IMR-90 (cell line): ENCODE measurements at regions not wholly inside any gene's neighbourhood (a gene's known extent, or its start where the extent isn't known, plus 50 kb on each side); places are given as distances from the start of the nearest gene placed in this dataset.

Experiments used
- ATAC-seq: fragments of 200-7000 bp; cut with Tn5 transposase; 2 replicates; pipeline ENCODE4 v1.9.1; 2020; ENCODE audit warnings: low read depth, mild to moderate bottlenecking, moderate library complexity
- BruUV-seq: library from RNA; stranded (reverse); fragments of 400-500 nt; replicated peaks from 2 replicates; lab custom pipeline; 2021; lab: Mats Ljungman, UMichigan
- CTCF ChIA-PET: fragments of 300-600 bp; formaldehyde crosslinking; extraction: SDS; loops from one replicate; lab custom pipeline; 2021; ENCODE audit warnings: antibody characterized with exemption; lab: Yijun Ruan, JAX
- POLR2A ChIA-PET: fragments of 300-600 bp; sonication (Branson Sonifier 250); formaldehyde crosslinking; loops from one replicate; lab custom pipeline; 2022; ENCODE audit warnings: antibody characterized with exemption; ENCODE audit not compliant: unreplicated experiment; lab: Charles Lee
- DNase-seq: peaks from one replicate; pipeline ENCODE4 v3.0.0; 2013
- H2AFZ ChIP-seq: replicated peaks from 2 replicates; pipeline ENCODE3; 2013; ENCODE audit warnings: low read length, mild to moderate bottlenecking; ENCODE audit not compliant: poor library complexity
- H2AK5ac ChIP-seq: 2 replicates; pipeline ENCODE4 v1.6.1; 2013; ENCODE audit warnings: low read depth, low read length, inconsistent platforms
- H2AK9ac ChIP-seq: replicated peaks from 2 replicates; pipeline ENCODE3; 2013; ENCODE audit warnings: mild to moderate bottlenecking, low read depth, low read length, moderate library complexity; ENCODE audit not compliant: poor library complexity
- H2BK120ac ChIP-seq: 2 replicates; pipeline ENCODE4 v1.6.1; 2013; ENCODE audit warnings: low read depth, low read length, inconsistent platforms
- H2BK15ac ChIP-seq: 3 replicates; pipeline ENCODE4 v1.6.1; 2013; ENCODE audit warnings: low read depth, low read length, inconsistent platforms
- H2BK20ac ChIP-seq: 2 replicates; pipeline ENCODE4 v1.6.1; 2013; ENCODE audit warnings: low read depth, mild to moderate bottlenecking, inconsistent platforms, low read length, moderate library complexity
- H2BK5ac ChIP-seq: 2 replicates; pipeline ENCODE4 v1.6.1; 2013; ENCODE audit warnings: mild to moderate bottlenecking, low read depth, low read length, inconsistent platforms; ENCODE audit not compliant: poor library complexity, severe bottlenecking
- H3K14ac ChIP-seq: replicated peaks from 2 replicates; pipeline ENCODE4 v1.6.1; 2013; ENCODE audit warnings: low read depth, low read length, inconsistent platforms
- H3K18ac ChIP-seq: 2 replicates; pipeline ENCODE4 v1.6.1; 2013; ENCODE audit warnings: low read depth, low read length, control low read depth
- H3K23ac ChIP-seq: 2 replicates; pipeline ENCODE4 v1.6.1; 2013; ENCODE audit warnings: low read depth, low read length, inconsistent platforms
- H3K27ac ChIP-seq: 2 replicates; pipeline ENCODE4 v1.5.1; 2013; ENCODE audit warnings: mild to moderate bottlenecking, control low read depth, low read length; ENCODE audit not compliant: insufficient read depth
- H3K27me3 ChIP-seq: 2 replicates; pipeline ENCODE4 v1.6.1; 2013; ENCODE audit warnings: low read length; ENCODE audit not compliant: control insufficient read depth, insufficient read depth
- H3K36me3 ChIP-seq: 2 replicates; pipeline ENCODE4 v1.6.1; 2013; ENCODE audit warnings: low read length, mixed read lengths; ENCODE audit not compliant: control insufficient read depth, insufficient read depth
- H3K4ac ChIP-seq: 2 replicates; pipeline ENCODE4 v1.6.1; 2013; ENCODE audit warnings: low read depth, low read length, inconsistent platforms
- H3K4me1 ChIP-seq: 2 replicates; pipeline ENCODE4 v1.6.1; 2013; ENCODE audit warnings: low read length, mixed read lengths; ENCODE audit not compliant: control insufficient read depth, insufficient read depth
- H3K4me2 ChIP-seq: 2 replicates; pipeline ENCODE4 v1.6.1; 2013; ENCODE audit warnings: low read depth, mild to moderate bottlenecking, control low read depth, low read length, moderate library complexity
- H3K4me3 ChIP-seq: 2 replicates; pipeline ENCODE4 v1.5.1; 2013; ENCODE audit warnings: low read depth, mild to moderate bottlenecking, control low read depth, low read length, moderate library complexity; ENCODE audit not compliant: insufficient read depth
- H3K56ac ChIP-seq: 2 replicates; pipeline ENCODE4 v1.6.1; 2013; ENCODE audit warnings: low read length, inconsistent platforms; ENCODE audit not compliant: insufficient read depth; ENCODE audit errors: extremely low read depth
- H3K79me1 ChIP-seq, 2 experiments: 2 replicates each; pipeline ENCODE4 v1.6.1; 2013; ENCODE audit warnings: low read length in 2 of 2, inconsistent platforms in 1 of 2, low read depth in 1 of 2
- H3K9ac ChIP-seq: 2 replicates; pipeline ENCODE4 v1.6.1; 2013; ENCODE audit warnings: low read depth, low read length, control low read depth
- H3K9me1 ChIP-seq: 2 replicates; pipeline ENCODE4 v1.6.1; 2013; ENCODE audit warnings: low read length, inconsistent platforms; ENCODE audit not compliant: insufficient read depth
- H3K9me3 ChIP-seq: 2 replicates; pipeline ENCODE4 v1.6.1; 2013; ENCODE audit warnings: low read length; ENCODE audit not compliant: control insufficient read depth, insufficient read depth
- H4K20me1 ChIP-seq: 2 replicates; pipeline ENCODE4 v1.6.1; 2013; ENCODE audit warnings: low read length, inconsistent platforms; ENCODE audit not compliant: insufficient read depth
- H4K5ac ChIP-seq: 2 replicates; pipeline ENCODE4 v1.6.1; 2013; ENCODE audit warnings: mild to moderate bottlenecking, low read depth, low read length, control low read depth
- H4K8ac ChIP-seq, 2 experiments: 2 replicates each; pipeline ENCODE4 v1.6.1; 2013; ENCODE audit warnings: low read depth in 2 of 2, low read length in 2 of 2, control low read depth in 1 of 2, inconsistent platforms in 1 of 2
- H4K91ac ChIP-seq: 2 replicates; pipeline ENCODE4 v1.6.1; 2013; ENCODE audit warnings: low read depth, low read length, inconsistent platforms; ENCODE audit not compliant: insufficient read depth
- BHLHE40 ChIP-seq: fragments of 150-350 bp; IDR thresholded peaks from 2 replicates; pipeline ENCODE4 v1.6.1; 2016; ENCODE audit warnings: mild to moderate bottlenecking, low read depth, low read length
- CHD1 ChIP-seq: IDR thresholded peaks from 2 replicates; pipeline ENCODE4 v1.6.1; 2012; ENCODE audit warnings: low read depth, low read length, improper control_type of control experiment
- CTCF ChIP-seq: conservative IDR thresholded peaks from 2 replicates; pipeline ENCODE4 v1.5.1; 2012; ENCODE audit warnings: mild to moderate bottlenecking, low read depth, low read length, improper control_type of control experiment
- ELK1 ChIP-seq: fragments of 150-350 bp; IDR thresholded peaks from 2 replicates; pipeline ENCODE4 v1.6.1; 2016; ENCODE audit warnings: low read depth, mild to moderate bottlenecking, low read length, moderate library complexity, borderline replicate concordance
- MAFK ChIP-seq: IDR thresholded peaks from 2 replicates; pipeline ENCODE4 v1.6.1; 2012; ENCODE audit warnings: low read depth, low read length, improper control_type of control experiment
- MAZ ChIP-seq: IDR thresholded peaks from 2 replicates; pipeline ENCODE4 v1.6.1; 2012; ENCODE audit warnings: low read depth, mild to moderate bottlenecking, low read length, improper control_type of control experiment, moderate library complexity, borderline replicate concordance
- NFE2L2 ChIP-seq: fragments of 150-350 bp; IDR thresholded peaks from 2 replicates; pipeline ENCODE4 v1.6.1; 2016; ENCODE audit warnings: low read depth, mild to moderate bottlenecking, low read length
- POLR2A ChIP-seq: IDR thresholded peaks from 2 replicates; pipeline ENCODE4 v1.6.1; 2012; ENCODE audit warnings: mild to moderate bottlenecking, low read depth, low read length
- RAD21 ChIP-seq: IDR thresholded peaks from 2 replicates; pipeline ENCODE4 v1.6.1; 2012; ENCODE audit warnings: low read length, improper control_type of control experiment
- RCOR1 ChIP-seq: IDR thresholded peaks from 2 replicates; pipeline ENCODE4 v1.6.1; 2012; ENCODE audit warnings: mild to moderate bottlenecking, low read length, improper control_type of control experiment; ENCODE audit not compliant: insufficient replicate concordance
- RFX5 ChIP-seq: IDR thresholded peaks from 2 replicates; pipeline ENCODE4 v1.8.0; 2012; ENCODE audit warnings: low read depth, mild to moderate bottlenecking, low read length, moderate library complexity
- SMC3 ChIP-seq: fragments of 150-350 bp; IDR thresholded peaks from 2 replicates; pipeline ENCODE4 v1.6.1; 2016; ENCODE audit warnings: low read depth, mild to moderate bottlenecking, antibody characterized with exemption, low read length, moderate library complexity
- WGBS, 2 experiments: methylation state at CpG; one replicate each; pipeline versions ENCODE4 v1.1.5 to v1.1.7; 2013; ENCODE audit warnings: missing lambda C conversion rate in 2 of 2; ENCODE audit not compliant: insufficient read length in 1 of 2; ENCODE audit errors: extremely low coverage in 2 of 2; 5-methylcytosine and 5-hydroxymethylcytosine counted together
- dilution Hi-C: fragments of 300-500 bp; cut with HindIII; formaldehyde crosslinking; loops from one replicate; pipeline ENCODE4 v1.14.3; 2018; ENCODE audit warnings: low sequenced_read_pairs; ENCODE audit not compliant: unreplicated experiment
- in situ Hi-C: fragments of 300-500 bp; cut with MboI; formaldehyde crosslinking; loops from 3 replicates; pipeline ENCODE4 v1.14.3; 2019; ENCODE audit warnings: low sequenced_read_pairs, inconsistent platforms, mixed read lengths
- intact Hi-C: fragments of 100-400 bp; cut with micrococcal nuclease; formaldehyde crosslinking; loops from 2 replicates; pipeline ENCODE4 v1.10.0; 2022

GRCh38 chr3:127033786-127034185 is 50.9 kb downstream of the PLXNA1 start:
- no peak overlapping the region for H2AK9ac ChIP-seq
- no peak overlapping the region for H2BK15ac ChIP-seq
- DNase-seq: no peak
- H2AK5ac ChIP-seq: no peak overlapping the region
- TF ChIP-seq RCOR1 (no peak), RAD21 (no peak), NFE2L2 (no peak), MAZ (no peak), POLR2A (no peak), BHLHE40 (no peak), CTCF (no peak), RFX5 (no peak), MAFK (no peak), CHD1 (no peak), ELK1 (no peak), SMC3 (no peak)
- no peak overlapping the region for H3K9ac ChIP-seq
- 95% methylated on average over 7 of the region's 20 CpGs; no CpG with 5 or more reads in 1 of the 2 experiments for WGBS, 2 experiments
- no peak overlapping the region for H3K4me3 ChIP-seq
- no peak overlapping the region for H2BK5ac ChIP-seq
- ChIA-PET CTCF (no interaction called here), POLR2A (no interaction called here)
- peaks cover 52% of the 10 kb centered on the region for H3K36me3 ChIP-seq
- no peaks in the 10 kb centered on the region; the same call in none of the 2 replicates for H4K20me1 ChIP-seq
- in situ Hi-C loops (no loop called here), dilution Hi-C loops (no loop called here), intact Hi-C loops (no loop called here)
- no TSS peak for BruUV-seq
- H4K5ac ChIP-seq: no peak overlapping the region
- no peaks in the 10 kb centered on the region; the same call in 1 of the 2 replicates for H3K4me1 ChIP-seq
- H3K18ac ChIP-seq: no peak overlapping the region
- no peak overlapping the region for H2AFZ ChIP-seq
- no peak overlapping the region for H3K4me2 ChIP-seq
- H3K23ac ChIP-seq: no peak overlapping the region
- no peak overlapping the region for H3K14ac ChIP-seq
- no peak overlapping the region for H2BK120ac ChIP-seq
- no peak overlapping the region for H3K27ac ChIP-seq
- no peak overlapping the region for H4K8ac ChIP-seq
- H3K9me3 ChIP-seq: no peaks in the 10 kb centered on the region
- H3K9me1 ChIP-seq: no peaks in the 10 kb centered on the region
- no peak overlapping the region for H4K91ac ChIP-seq
- H3K27me3 ChIP-seq: no peaks in the 10 kb centered on the region
- H3K56ac ChIP-seq: no peak overlapping the region
- H3K79me1 ChIP-seq: no peaks in the 10 kb centered on the region
- no peak overlapping the region for H3K4ac ChIP-seq
- no peak for ATAC-seq
- H2BK20ac ChIP-seq: no peak overlapping the region
